ENCODE measurements at regions not wholly inside any gene's neighbourhood (a gene's known extent, or its start where the extent isn't known, plus 50 kb on each side); places are given as distances from the start of the nearest gene placed in this dataset.
A peak's percentile ranks its signal among the peaks of the same experiment; 100 is the strongest.

DNA sequence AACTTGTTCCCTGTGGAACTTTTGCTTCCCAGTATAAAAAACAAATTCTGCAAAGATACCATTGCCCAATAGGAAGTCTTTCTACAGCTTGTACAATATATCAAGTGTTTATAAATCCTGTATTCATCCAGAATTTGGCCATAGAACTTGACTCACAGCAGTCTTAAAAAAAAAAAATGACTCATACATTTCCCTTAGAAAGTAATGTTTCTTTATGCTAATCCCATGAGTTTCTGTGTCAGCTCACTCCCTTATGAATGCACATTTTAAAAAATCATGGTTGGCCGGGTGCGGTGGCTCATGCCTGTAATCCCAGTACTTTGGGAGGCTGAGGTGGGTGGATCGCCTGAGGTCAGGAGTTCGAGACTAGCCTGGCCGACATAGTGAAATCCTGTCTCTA, 89.3 kb upstream of the DMRT1 start:
- no peak overlapping the region for H3K4ac ChIP-seq (ENCODE audit: low read depth, low read length)
- ChIA-PET CTCF (interaction anchor here (0.6 to 1.2 kb wide), 2 partner anchors 11 to 337 kb away, joined by 3 to 10 read pairs; no protein-coding TSS in a partner anchor), POLR2A (ENCODE audit: unreplicated experiment) (interaction anchor here (0.6 kb wide), 1 partner anchor 13 kb away, joined by 5 read pairs; no protein-coding TSS in a partner anchor)
- no peak overlapping the region for H2BK15ac ChIP-seq (ENCODE audit: low read depth, low read length)
- peaks cover 16% of the 10 kb centered on the region for H3K9me1 ChIP-seq (ENCODE audit: insufficient read depth, low read length)
- dilution Hi-C loops (cut with HindIII; ENCODE audit: low sequenced_read_pairs, unreplicated experiment) (no loop called here), in situ Hi-C loops (cut with MboI; ENCODE audit: low sequenced_read_pairs) (no loop called here), intact Hi-C loops (cut with micrococcal nuclease) (loop anchor here (2.0 to 5.0 kb wide), 2 partner anchors 13 to 315 kb away; no protein-coding TSS in a partner anchor)
- no peak overlapping the region for H4K8ac ChIP-seq (ENCODE audit: low read depth in 2 of 2, low read length in 2 of 2)
- no peak overlapping the region for H4K5ac ChIP-seq (ENCODE audit: low read depth, low read length)
- no peak overlapping the region for H2AK5ac ChIP-seq (ENCODE audit: low read depth, low read length)
- no CpG with 5 or more reads among the region's 5 CpGs for WGBS, 2 experiments (ENCODE audit: extremely low coverage in 2 of 2, insufficient read length in 1 of 2)
- H2AFZ ChIP-seq (replicated peaks; ENCODE audit: low read length, poor library complexity), result no peak overlapping the region
- no peak overlapping the region for H3K23ac ChIP-seq (ENCODE audit: low read depth, low read length)
- H2BK120ac ChIP-seq (ENCODE audit: low read depth, low read length), result peak overlapping the region; percentile 73; the same call in 1 of the 2 replicates
- peaks cover 2% of the 10 kb centered on the region; the same call in 1 of the 2 replicates for H3K36me3 ChIP-seq (ENCODE audit: control insufficient read depth, insufficient read depth, low read length)
- TF ChIP-seq NFE2L2 (IDR thresholded peaks at IDR 0.05; ENCODE audit: low read depth, low read length), result no peak
- TF ChIP-seq, protein P1, sequence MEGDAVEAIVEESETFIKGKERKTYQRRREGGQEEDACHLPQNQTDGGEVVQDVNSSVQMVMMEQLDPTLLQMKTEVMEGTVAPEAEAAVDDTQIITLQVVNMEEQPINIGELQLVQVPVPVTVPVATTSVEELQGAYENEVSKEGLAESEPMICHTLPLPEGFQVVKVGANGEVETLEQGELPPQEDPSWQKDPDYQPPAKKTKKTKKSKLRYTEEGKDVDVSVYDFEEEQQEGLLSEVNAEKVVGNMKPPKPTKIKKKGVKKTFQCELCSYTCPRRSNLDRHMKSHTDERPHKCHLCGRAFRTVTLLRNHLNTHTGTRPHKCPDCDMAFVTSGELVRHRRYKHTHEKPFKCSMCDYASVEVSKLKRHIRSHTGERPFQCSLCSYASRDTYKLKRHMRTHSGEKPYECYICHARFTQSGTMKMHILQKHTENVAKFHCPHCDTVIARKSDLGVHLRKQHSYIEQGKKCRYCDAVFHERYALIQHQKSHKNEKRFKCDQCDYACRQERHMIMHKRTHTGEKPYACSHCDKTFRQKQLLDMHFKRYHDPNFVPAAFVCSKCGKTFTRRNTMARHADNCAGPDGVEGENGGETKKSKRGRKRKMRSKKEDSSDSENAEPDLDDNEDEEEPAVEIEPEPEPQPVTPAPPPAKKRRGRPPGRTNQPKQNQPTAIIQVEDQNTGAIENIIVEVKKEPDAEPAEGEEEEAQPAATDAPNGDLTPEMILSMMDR (conservative IDR thresholded peaks at IDR 0.05; ENCODE audit: low read depth, low read length), result no peak
- TF ChIP-seq CEBPB (IDR thresholded peaks at IDR 0.05; ENCODE audit: low read depth, low read length), result peak; percentile 95
- TF ChIP-seq RAD21 (IDR thresholded peaks at IDR 0.05; ENCODE audit: low read length), result no peak
- no peak for TF ChIP-seq MAZ (IDR thresholded peaks at IDR 0.05; ENCODE audit: borderline replicate concordance, low read depth, low read length)
- no peak; the same call in 1 of the 2 replicates for TF ChIP-seq MAFK (IDR thresholded peaks at IDR 0.05; ENCODE audit: low read depth, low read length)
- no peak for TF ChIP-seq RCOR1 (IDR thresholded peaks at IDR 0.05; ENCODE audit: insufficient replicate concordance, low read length)
- TF ChIP-seq POLR2A (IDR thresholded peaks at IDR 0.05; ENCODE audit: low read depth, low read length), result no peak
- TF ChIP-seq MXI1 (IDR thresholded peaks at IDR 0.05; ENCODE audit: borderline replicate concordance, low read depth, low read length), result no peak
- TF ChIP-seq, protein P2, sequence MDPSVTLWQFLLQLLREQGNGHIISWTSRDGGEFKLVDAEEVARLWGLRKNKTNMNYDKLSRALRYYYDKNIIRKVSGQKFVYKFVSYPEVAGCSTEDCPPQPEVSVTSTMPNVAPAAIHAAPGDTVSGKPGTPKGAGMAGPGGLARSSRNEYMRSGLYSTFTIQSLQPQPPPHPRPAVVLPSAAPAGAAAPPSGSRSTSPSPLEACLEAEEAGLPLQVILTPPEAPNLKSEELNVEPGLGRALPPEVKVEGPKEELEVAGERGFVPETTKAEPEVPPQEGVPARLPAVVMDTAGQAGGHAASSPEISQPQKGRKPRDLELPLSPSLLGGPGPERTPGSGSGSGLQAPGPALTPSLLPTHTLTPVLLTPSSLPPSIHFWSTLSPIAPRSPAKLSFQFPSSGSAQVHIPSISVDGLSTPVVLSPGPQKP (IDR thresholded peaks at IDR 0.05; ENCODE audit: borderline replicate concordance, low read depth, low read length), result no peak
- no peak for TF ChIP-seq CHD1 (IDR thresholded peaks at IDR 0.05; ENCODE audit: low read depth, low read length)
- peak; percentile 16; the same call in 1 of the 2 replicates for TF ChIP-seq BHLHE40 (IDR thresholded peaks at IDR 0.05; ENCODE audit: low read depth, low read length)
- peak; percentile 96 for TF ChIP-seq FOS (IDR thresholded peaks at IDR 0.05; ENCODE audit: low read depth, low read length)
- no peak for TF ChIP-seq RFX5 (IDR thresholded peaks at IDR 0.05; ENCODE audit: low read depth, low read length)
- TF ChIP-seq SMC3 (IDR thresholded peaks at IDR 0.05; ENCODE audit: low read depth, low read length), result no peak
- TF ChIP-seq, protein P3, sequence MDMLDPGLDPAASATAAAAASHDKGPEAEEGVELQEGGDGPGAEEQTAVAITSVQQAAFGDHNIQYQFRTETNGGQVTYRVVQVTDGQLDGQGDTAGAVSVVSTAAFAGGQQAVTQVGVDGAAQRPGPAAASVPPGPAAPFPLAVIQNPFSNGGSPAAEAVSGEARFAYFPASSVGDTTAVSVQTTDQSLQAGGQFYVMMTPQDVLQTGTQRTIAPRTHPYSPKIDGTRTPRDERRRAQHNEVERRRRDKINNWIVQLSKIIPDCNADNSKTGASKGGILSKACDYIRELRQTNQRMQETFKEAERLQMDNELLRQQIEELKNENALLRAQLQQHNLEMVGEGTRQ (IDR thresholded peaks at IDR 0.05; ENCODE audit: low read depth, low read length), result no peak
- no peak overlapping the region for H2AK9ac ChIP-seq (replicated peaks; ENCODE audit: low read depth, low read length, poor library complexity)
- H3K56ac ChIP-seq (ENCODE audit: extremely low read depth, insufficient read depth, low read length), result no peak overlapping the region
- no peak overlapping the region for H3K18ac ChIP-seq (ENCODE audit: low read depth, low read length)
- H3K4me3 ChIP-seq (ENCODE audit: insufficient read depth, low read depth, low read length), result no peak overlapping the region
- H3K4me2 ChIP-seq (ENCODE audit: low read depth, low read length), result peak overlapping the region; percentile 83
- no TSS peak for BruUV-seq (replicated peaks)
- H3K4me1 ChIP-seq (ENCODE audit: control insufficient read depth, insufficient read depth, low read length), result peaks cover 20% of the 10 kb centered on the region
- no peaks in the 10 kb centered on the region for H3K27me3 ChIP-seq (ENCODE audit: control insufficient read depth, insufficient read depth, low read length)
- no peaks in the 10 kb centered on the region for H3K9me3 ChIP-seq (ENCODE audit: control insufficient read depth, insufficient read depth, low read length)
- peak overlapping the region; percentile 73 for H2BK5ac ChIP-seq (ENCODE audit: low read depth, low read length, poor library complexity, severe bottlenecking)
- peaks cover 0 to 18% of the 10 kb centered on the region in 2 experiments; a peak in 1 of 4 replicates for H3K79me1 ChIP-seq (ENCODE audit: low read depth in 1 of 2, low read length in 2 of 2)
- no peak overlapping the region for H3K9ac ChIP-seq (ENCODE audit: low read depth, low read length)
- DNase-seq (peak; percentile 97), ATAC-seq (ENCODE audit: low read depth) (peak; percentile 84)
- no peak overlapping the region for H2BK20ac ChIP-seq (ENCODE audit: low read depth, low read length)
- H3K14ac ChIP-seq (replicated peaks; ENCODE audit: low read depth, low read length), result no peak overlapping the region
- peak overlapping the region; percentile 57; the same call in 1 of the 2 replicates for H3K27ac ChIP-seq (ENCODE audit: insufficient read depth, low read length)
- H4K20me1 ChIP-seq (ENCODE audit: insufficient read depth, low read length), result no peaks in the 10 kb centered on the region
- H4K91ac ChIP-seq (ENCODE audit: insufficient read depth, low read depth, low read length), result no peak overlapping the region

All from IMR-90 (cell line).